Glomerular visceral epithelial cell (primary cell): ENCODE measurements at regions not wholly inside any gene's neighbourhood (a gene's known extent, or its start where the extent isn't known, plus 50 kb on each side); places are given as distances from the start of the nearest gene placed in this dataset.

Experiments
- DNase-seq: peaks from one replicate; pipeline ENCODE4 v3.0.0-alpha.2; 2016; ENCODE audit errors: extremely low spot score

DNA sequence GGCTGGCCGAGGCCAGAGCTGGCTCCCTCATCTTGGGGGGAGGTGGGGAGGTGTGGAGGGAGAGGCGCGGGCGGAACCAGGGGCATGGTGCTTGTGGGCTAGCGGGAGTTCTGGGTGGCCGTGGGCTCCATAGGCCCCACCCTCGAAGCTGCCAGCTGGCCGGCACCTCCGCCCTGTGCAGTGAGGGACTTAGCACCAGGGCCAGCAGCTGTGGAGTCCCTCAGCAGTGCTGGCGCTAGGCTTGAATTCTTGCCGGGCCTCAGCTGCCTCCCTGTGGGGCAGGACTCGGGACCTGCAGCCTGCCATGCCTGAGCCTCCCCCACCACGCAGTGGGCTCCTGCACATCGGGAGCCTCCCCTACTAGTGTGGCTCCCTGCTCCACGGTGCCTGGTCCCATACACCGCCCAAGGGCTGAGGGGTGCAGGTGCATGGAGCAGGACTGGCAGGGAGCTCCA, 603.3 kb downstream of the PCDH18 start:
- DNase-seq = no peak

DNA sequence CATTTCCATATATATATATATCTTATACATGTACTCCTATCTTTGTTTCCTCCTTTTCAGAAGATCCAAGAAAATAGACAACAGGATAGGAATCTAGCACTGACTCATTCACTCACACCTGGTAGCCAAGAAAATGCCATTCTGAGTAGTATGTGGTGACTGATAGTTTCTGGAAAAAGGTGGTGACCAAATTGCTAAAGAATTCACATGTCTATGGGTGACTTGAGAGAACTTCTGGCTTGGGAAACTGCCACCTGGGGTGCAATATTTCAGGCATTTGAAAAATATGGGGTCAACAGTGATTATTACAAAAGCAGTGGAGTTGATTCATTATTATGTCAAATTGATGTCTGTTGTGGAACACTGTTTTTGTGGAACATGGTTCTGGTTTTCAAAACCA, 605.1 kb downstream of the PCDH18 start:
- DNase-seq = peak; percentile 91

- DNase-seq = no peak
Measured at GRCh38 chr4:136925203-136925602, 607.1 kb downstream of the PCDH18 start.

DNA sequence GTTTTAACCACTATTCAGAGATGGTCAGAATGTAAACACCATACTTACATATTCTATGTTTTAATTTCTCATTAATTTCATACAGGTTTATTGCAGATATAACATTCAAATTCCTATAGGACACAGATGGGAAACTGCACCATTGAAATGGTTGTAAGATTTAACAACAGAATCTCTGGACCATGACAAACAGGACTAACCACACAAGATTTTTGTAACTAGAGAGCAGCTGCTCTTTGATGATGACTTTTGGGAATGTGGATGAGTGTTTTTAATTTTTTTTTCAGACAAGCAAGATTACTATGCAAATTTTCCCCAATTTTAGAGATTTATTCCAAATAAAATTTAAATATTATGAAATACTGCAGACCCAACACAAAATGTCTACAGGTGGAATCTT, 610.2 kb downstream of the PCDH18 start:
- DNase-seq = peak; percentile 28

DNA sequence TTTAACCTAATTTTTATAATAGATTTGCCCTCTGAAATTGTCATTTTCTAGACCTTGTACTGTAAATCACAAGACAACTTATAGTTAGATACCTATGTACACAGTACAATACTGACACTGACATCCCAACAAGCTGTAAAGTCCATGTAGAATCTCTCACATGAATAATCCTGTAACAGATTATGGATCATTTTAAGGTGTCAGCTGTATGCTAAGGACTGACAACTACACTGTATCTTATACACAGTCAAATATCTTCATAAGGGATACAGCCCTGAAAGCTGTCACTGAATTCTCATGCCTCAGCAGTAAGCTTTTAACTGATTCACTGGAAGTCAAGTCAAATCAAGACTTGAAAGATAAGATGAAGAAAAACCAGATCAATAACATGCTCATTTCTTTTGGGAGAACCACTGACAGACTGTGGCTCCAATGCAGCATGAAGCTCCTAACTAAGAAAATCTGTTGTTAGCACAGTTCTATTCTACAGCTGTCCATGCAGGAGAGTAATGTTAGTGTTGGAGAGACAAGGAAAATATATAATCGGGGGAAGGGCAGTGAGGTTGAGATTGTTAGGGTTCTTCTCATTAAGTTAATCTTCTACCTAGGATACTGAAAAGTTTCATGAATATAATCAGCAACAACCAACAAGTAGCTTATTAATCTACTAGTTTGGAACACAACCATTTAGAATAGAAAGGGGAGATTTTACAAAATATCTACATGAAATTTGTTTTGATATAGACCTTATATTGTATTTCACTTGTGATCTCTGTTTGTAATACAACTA, 612.0 kb downstream of the PCDH18 start:
- no peak for DNase-seq

GRCh38 chr4:136918772-136919171, 613.5 kb downstream of the PCDH18 start:
- peak; percentile 69 for DNase-seq

GRCh38 chr4:136917312-136918110, 614.8 kb downstream of the PCDH18 start:
- DNase-seq = no peak

- DNase-seq = no peak
Measured at GRCh38 chr4:136909626-136910025, 622.7 kb downstream of the PCDH18 start.

- DNase-seq = no peak
Measured at GRCh38 chr4:136908122-136908521, 624.2 kb downstream of the PCDH18 start.

- DNase-seq = peak; percentile 27
Measured at GRCh38 chr4:136900696-136901095, 631.6 kb downstream of the PCDH18 start.

GRCh38 chr4:136898590-136899248, 633.6 kb downstream of the PCDH18 start:
- DNase-seq = no peak

DNA sequence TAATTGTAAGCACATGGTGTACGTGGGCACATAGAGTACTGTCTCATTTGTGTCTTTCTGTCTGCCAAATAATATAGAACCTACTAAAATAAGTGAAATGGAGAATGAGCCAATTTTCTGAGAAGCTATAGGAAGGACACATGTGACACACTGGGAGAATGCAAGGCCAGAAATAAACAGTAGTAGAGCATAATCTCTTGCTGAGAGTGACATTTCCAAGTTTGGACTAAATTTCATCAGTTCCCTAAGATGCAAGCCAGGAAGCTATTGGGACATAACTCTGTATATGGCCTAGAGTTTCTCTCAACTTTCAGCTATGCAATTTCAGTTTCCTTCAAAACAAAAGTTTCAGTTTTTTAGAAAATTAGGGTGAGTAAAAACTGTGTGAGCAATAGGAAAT, 638.7 kb downstream of the PCDH18 start:
- DNase-seq = no peak

DNA sequence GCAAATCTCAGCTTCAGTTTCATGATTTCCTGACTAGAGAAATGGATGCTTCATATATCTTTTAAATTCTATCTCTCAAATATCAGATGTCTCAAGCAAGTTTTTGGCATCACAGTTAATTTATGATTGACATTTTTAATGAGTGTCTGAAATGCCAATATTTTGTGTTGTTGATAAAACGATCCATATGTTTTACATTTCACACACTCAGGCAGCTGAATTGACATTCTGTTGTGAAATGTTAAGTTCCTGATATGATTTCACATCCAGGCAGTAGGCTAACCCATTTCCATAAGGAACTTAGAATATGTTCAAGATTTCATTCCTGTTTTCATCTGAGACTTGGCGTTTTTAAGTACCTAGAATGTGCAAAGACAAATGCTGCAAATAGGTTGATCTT, 650.6 kb downstream of the PCDH18 start:
- DNase-seq = no peak

DNA sequence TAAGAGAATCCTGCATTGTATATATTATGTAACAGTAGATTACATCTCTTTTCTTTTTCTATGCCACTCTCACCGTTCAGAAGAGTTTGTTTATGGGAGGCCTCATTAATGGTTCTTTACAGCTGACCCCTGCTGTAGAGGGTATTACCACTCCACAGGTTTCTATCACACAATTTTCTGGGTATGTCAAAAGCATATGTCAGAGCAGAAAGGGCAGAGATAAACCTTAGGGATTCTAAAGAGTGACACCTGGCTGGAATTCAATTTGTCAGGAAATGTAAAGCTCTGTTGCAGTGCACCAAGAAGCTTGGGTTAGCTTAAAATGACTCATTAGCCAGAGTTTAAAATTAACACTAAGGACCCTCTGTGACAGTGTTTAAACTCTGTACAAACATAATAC, 658.7 kb downstream of the PCDH18 start:
- no peak for DNase-seq

DNA sequence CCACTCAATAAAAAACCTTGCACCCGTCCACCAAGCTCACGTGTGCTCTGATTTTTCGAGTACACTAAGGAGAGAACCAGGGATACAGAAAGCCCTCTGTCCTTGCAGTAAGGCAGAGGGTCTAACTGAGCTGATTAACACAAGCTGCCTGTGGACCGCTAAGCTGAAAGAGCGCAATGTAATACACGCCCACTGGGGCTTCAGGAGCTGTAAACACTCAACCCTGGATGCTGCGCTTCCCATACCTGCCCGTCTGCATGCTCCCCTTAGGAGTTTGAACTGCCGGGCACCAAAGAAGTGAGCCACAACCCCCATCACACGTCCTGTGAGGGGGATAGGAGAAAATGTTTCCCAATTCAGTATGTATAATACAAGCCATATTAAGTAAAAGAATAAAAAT, 664.8 kb downstream of the PCDH18 start:
- no peak for DNase-seq

- DNase-seq = no peak
Measured at GRCh38 chr4:136865526-136865925, 666.8 kb downstream of the PCDH18 start.

- peak; percentile 81 for DNase-seq
Measured at GRCh38 chr4:136864604-136865185, 667.6 kb downstream of the PCDH18 start.

DNA sequence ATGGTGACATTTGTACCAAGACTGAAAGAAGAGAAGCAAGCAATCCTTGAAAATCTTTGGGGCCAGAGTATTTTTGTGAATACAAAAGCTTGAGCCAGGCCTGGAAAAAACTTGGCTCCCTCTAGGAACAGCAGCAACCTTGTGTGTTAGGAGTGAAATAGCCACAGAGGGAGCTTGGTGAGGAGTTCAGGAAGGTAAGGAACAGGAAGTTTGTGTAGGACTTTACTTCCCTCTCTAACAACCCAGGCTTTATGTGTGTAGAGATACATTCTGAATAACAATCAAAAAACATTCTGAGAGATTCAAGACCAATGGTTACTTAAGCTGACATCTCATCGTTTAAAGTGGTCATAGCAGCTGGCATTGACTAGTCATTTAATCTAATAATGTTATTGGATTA, 668.5 kb downstream of the PCDH18 start:
- no peak for DNase-seq

- DNase-seq = no peak
Measured at GRCh38 chr4:136862653-136863052, 669.6 kb downstream of the PCDH18 start.

DNA sequence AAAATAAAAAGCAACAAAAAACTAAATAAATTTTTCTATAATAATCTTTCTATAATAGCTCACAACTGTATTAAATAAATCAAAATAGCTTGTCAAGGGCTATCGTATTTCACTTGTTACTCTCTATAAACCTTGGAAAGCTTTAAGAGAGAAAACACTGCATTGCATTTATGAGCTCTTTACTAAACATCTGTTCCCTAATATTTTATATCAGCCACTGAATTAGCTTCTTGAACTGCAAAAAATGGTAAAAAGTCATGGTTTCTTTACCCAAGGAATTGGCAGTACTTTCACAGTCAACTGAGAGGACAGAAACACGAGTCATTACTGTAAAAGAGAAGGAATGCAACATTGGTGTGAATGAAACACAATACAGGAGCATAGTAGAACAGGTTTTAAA, 671.2 kb downstream of the PCDH18 start:
- no peak for DNase-seq

DNA sequence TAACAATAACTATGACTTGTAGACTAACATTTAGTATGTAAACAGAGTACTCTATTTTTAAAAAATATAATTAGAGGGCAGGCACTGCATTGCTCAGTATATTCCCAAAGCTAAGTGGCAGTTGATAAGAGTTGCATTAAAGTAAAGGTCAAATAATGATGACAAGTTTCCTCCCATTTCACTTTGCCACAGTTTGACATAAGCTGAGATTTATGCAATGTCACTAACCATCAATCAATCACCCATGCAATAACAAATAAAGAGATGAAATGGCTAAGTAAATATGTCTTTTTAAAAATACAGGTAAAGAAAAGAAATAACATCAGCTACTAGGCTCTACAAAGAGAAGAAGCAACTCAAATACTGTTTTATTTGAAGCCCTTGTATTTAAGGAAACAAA, 673.4 kb downstream of the PCDH18 start:
- DNase-seq = no peak

DNA sequence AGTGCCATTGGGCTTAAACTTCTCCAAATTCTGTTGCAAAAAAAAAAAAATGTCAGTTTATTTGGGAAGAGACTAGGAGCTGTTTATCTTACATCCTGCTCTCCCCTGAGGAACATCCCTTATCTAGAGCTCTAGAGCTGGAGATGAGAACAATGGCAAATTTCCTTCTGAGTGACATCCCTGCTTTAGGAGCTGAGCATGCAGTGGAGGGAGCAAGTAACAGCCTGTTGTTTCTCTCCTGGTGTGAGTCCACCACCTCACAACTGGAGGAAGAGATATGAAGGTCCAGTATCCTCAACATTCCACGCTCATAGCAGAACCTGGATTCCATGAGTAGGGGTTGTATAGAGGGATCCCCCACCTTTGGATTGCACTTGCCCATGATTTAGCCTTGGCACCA, 676.4 kb downstream of the PCDH18 start:
- no peak for DNase-seq
